Right renal cortex interstitium (tissue), 3 donors: ENCODE measurements at regions not wholly inside any gene's neighbourhood (a gene's known extent, or its start where the extent isn't known, plus 50 kb on each side); places are given as distances from the start of the nearest gene placed in this dataset.

ENCODE experiments used
- DNase-seq, 3 donors: peaks; one replicate each; pipeline ENCODE4 v3.0.0-alpha.2; 2013; ENCODE audit warnings: low read depth in 3 of 3, low spot score in 2 of 3

- DNase-seq: no peak
Measured at GRCh38 chr5:17690473-17690872, 56.2 kb downstream of the TAF11L14 start.

- DNase-seq: no peak
Measured at GRCh38 chr5:17691762-17692161, 57.5 kb downstream of the TAF11L14 start.

GRCh38 chr5:17694371-17694770 lies 60.1 kb downstream of the TAF11L14 start:
- DNase-seq: no peak

GRCh38 chr5:17694914-17695313 lies 60.7 kb downstream of the TAF11L14 start:
- DNase-seq: no peak

- no peak for DNase-seq
Measured at GRCh38 chr5:17696627-17697026, 62.4 kb downstream of the TAF11L14 start.

GRCh38 chr5:17697671-17698070 lies 63.4 kb downstream of the TAF11L14 start:
- DNase-seq: no peak

- DNase-seq: no peak
Measured at GRCh38 chr5:17709011-17709710, 74.9 kb downstream of the TAF11L14 start.

- DNase-seq: no peak
Measured at GRCh38 chr5:17713301-17713700, 79.0 kb downstream of the TAF11L14 start.

- no peak for DNase-seq
Measured at GRCh38 chr5:17714186-17714585, 79.9 kb downstream of the TAF11L14 start.

- DNase-seq: no peak
Measured at GRCh38 chr5:17719592-17719991, 85.3 kb downstream of the TAF11L14 start.

- DNase-seq: no peak
Measured at GRCh38 chr5:17720071-17720470, 85.8 kb downstream of the TAF11L14 start.

GRCh38 chr5:17723876-17724275 lies 89.6 kb downstream of the TAF11L14 start:
- no peak for DNase-seq

- DNase-seq: no peak
Measured at GRCh38 chr5:17727098-17727497, 92.8 kb downstream of the TAF11L14 start.

- DNase-seq: no peak
Measured at GRCh38 chr5:17730421-17730820, 96.2 kb downstream of the TAF11L14 start.

- no peak for DNase-seq
Measured at GRCh38 chr5:17732351-17732923, 98.2 kb downstream of the TAF11L14 start.

- DNase-seq: no peak
Measured at GRCh38 chr5:17734011-17734410, 99.8 kb downstream of the TAF11L14 start.

- DNase-seq: no peak
Measured at GRCh38 chr5:17735761-17736160, 101.5 kb downstream of the TAF11L14 start.

GRCh38 chr5:17737092-17737491 lies 102.8 kb downstream of the TAF11L14 start:
- no peak for DNase-seq

- no peak for DNase-seq
Measured at GRCh38 chr5:17738446-17738845, 104.2 kb downstream of the TAF11L14 start.

- no peak for DNase-seq
Measured at GRCh38 chr5:17743580-17744435, 109.5 kb downstream of the TAF11L14 start.

GRCh38 chr5:17748201-17748600 lies 113.9 kb downstream of the TAF11L14 start:
- DNase-seq: no peak

GRCh38 chr5:17748941-17749340 lies 114.7 kb downstream of the TAF11L14 start:
- DNase-seq: no peak
